AG08396 (cell line): ENCODE measurements at regions not wholly inside any gene's neighbourhood (a gene's known extent, or its start where the extent isn't known, plus 50 kb on each side); places are given as distances from the start of the nearest gene placed in this dataset.

ENCODE experiments used
- DNase-seq: peaks from one replicate; pipeline ENCODE4 v3.0.0; 2012; ENCODE audit warnings: low spot score, mixed read lengths

DNA sequence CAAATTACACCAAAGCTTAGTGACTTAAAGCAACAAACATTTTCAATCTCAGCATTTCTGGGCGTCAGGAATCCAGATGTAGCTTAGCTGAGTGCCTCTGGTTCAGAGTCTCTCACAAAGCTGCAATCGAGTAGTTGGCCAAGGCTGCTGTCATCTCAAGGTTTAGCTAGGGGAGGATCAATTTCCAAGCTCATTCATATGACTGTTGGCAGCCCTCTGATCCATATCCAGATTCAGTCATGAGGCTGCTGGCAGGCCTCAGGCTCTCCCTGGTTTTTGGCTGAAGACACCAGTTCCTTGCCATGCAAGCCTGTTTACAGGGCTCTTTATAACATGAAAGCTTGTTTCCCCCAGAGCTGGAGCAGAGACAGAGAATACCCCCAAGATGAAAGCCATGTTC, 419.5 kb upstream of the TLE4 start:
- DNase-seq: no peak

DNA sequence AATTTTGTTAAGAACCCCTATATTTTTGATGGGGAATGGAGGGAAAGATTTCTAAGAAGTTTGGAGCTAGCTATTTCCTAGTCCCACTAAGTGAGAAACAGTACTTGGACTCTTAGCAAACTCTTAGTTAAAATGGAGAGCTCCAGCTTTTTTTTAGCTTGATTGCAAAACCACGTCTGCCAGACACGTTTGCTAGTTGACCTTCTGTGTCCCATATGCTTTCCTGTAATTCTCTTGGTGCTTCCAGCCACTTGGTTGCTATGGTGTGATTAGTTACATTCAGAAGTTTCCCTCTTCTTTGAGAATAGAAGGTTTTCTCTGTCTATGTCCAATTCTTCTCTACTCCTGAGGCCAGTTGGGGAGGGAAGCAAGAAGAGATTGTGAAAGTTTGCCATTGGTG, 417.0 kb upstream of the TLE4 start:
- no peak for DNase-seq

DNA sequence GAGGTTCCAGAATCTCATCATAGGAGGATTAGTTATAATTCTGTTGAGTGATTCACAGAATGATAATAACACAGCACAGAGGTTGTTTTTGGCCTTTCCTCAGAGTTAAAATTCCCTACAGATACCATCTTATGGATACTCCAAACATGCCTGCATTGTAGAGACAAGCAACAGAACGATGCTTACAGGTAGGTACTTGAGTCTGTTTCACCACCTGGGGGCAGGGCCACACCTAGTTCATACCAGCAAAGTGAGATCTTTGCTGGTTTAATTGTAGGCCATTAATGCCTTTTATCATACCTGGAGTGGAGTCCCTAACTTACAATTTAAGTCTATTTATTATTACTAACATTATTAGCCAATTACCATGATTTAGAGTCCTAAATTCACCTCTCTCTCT, 416.5 kb upstream of the TLE4 start:
- DNase-seq: no peak

DNA sequence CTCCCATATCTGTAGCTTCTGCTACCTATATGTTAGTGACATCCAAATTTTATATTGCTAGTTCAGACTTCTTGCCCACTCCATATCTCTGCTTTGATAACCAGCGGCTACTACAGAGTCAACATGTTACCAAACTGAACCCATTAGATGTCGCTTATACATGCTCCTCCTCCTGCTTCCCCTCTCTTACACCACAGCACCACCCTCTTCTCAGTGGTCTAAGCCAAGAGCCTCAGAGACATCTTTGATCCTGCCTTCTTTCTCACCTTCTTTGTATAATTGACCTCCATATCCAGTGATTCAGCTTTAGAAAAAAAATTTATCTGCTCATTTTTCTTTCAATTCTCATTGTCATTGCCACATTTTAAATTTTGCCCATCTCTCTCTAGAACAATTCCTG, 408.2 kb upstream of the TLE4 start:
- DNase-seq: no peak

DNA sequence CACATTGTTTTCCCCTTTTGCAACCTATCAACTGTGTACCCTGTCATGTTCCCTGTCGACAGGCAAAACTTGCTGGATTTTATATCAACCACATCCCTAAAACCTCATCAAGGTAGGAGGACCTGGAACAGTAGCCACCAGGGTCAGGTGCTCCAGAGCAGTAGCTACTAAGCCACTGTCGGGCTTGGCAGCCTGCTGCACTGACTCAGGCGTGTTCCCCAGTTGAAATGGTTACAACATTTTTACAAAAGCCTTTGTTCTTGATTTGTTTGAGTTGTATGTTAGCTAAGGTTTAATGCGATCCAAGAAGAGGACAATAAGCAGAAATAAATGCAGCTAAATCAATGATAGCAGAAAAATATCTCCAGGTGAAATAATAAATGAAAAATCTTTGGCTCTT, 407.4 kb upstream of the TLE4 start:
- no peak for DNase-seq

DNA sequence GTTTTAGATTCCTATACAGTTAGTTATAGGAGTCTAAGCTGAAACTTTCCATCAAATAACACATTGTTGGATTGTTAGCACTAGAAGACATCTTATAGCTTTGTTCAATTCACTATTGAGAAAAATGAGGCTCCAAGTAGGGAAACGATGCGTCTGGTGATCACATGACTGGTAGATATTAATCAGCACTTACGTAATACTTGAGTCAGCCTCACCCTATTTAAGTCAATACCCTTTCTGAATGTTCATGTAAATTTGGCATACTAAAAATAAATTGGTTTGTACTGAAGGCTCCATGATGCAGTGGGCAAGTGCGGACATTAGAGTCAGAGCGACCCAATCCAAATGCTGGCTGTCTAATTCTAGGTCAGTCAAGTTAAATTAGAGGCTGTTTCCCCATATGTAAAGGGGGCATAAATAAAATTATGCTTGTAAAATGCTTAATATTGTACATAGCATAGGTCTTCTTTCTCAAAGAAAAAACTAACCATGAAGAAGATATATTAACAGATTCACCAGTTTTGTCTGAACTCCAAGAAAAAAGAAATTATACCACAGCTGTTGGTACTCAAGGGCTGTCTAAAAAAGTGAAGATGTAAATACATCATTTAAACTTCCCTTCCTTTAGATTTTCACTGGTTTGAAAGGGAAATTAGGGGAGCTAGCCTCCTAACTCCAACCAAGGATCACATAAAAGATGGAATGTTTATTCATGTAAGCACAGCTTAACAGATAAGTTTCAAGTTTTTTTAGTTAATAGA, 406.6 kb upstream of the TLE4 start:
- DNase-seq: peak; percentile 12

DNA sequence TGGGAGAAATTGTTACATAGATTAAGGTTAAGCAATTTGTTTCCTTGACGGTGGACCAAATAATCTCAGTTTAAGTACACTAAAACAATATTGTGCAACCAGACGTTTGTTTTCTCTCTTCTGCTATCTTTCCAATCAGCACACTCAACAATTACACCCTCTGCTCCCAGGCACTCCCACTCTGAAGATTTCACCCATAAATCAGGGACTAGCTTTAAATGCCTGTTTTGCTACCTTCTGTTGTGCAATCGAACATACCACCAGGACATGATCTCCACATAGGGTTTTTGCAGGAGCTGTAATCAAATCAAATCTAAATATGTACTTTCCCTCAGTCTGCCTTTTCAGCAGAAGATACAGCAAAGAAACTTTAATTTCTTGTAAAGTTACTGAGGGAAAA, 405.8 kb upstream of the TLE4 start:
- no peak for DNase-seq

DNA sequence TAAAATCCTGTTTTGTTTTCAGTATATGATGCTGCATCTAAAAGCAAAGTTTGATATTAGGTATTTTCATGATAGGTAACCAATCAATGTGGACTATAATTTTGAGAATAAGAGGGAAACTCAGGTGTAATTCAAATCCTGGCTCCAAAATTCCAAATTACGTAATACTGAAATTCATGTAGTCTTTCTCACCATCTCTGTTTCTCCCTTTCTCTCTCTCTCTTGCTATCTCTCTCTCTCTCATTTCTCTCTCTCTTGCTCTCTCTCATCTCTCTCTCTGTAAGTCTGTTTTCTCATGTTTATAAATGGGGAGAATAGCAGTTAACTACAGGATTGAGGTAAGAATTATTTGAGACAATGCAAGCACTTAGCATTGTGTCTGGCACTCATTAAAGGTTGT, 401.1 kb upstream of the TLE4 start:
- DNase-seq: no peak

DNA sequence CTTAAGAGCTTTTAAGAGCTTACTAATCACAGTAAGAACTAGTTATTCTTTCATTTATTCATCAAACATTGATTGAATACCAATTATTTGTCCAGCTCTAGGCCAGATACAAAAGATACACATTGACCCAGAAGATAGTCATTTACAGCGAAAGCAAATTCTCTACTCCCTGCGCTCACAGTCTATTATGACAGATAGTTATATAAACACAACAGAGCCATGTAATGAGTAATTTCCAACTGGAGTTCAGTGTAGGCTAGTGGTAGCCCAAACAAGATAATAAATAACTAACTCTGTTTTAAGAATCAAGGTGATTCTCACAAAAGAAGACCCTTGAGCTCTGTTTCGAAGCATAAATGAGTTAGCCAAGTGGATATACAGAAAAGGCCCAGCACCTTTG, 397.8 kb upstream of the TLE4 start:
- no peak for DNase-seq

DNA sequence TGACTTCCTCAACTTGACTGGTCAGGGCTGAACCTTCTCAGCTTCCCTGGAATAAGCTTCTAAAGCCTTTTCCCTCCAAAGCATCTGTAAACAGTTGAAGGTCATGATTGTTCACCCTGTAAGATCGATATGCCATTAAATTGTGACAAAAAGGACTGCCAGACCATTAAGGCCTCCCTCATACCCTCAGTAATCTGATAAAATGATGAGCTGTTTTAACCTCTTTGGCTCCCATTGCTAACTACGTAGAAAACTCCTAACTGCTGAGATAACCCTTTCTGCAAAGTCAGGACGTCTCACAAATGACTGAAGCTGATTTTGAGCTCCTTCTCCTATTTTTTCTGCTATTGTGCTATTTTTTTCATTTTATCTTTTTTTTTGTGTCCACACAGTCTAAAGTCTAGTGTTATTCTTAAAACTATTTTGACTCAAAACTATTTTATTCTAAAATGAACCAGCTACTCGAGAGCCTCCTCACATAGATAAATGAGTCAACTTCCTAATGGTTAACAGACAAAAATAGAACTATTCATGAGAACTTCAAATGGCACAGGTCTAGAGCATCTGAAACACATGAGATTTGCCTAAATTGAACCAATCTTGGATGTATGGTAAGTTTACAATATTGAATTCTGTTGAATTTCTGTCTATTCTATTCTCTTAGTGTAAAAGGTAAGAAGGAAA, 395.6 kb upstream of the TLE4 start:
- no peak for DNase-seq

DNA sequence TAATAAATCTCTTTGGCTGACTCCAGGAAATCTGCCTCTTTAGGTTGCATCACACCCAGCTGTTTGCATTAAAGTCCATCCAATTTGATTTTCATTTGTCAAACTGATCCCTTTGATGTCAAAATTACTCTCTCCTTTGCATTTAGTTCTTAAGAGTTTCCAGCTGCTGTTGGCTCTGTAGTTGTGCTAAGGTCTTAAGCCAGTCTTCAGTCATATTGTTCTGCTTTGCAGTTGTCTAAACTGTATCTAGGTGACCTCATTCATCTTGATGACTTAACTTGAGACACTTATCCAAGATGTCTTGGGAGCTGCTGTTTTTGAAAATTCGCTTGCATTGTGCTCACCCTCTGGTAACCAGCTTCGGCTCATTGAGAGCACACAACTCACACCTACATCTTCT, 386.9 kb upstream of the TLE4 start:
- DNase-seq: no peak

DNA sequence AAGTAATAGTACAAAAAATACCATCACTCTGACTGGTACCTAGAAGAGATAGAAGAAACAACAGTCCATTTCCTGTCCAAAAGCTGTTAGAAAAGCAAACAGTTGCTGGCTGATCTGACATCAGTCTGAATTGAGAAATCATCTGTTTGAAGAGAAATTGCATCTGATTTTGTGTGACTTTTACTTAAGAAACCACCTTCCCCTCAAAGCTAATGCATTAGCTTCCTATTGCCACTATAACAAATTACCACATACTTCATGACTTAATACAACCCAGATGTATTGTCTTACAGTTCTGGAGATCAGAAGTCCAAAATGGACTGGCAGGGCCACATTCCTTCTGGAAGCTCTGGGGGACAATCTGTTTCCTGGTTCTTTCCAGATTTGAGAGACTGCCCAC, 385.9 kb upstream of the TLE4 start:
- no peak for DNase-seq

DNA sequence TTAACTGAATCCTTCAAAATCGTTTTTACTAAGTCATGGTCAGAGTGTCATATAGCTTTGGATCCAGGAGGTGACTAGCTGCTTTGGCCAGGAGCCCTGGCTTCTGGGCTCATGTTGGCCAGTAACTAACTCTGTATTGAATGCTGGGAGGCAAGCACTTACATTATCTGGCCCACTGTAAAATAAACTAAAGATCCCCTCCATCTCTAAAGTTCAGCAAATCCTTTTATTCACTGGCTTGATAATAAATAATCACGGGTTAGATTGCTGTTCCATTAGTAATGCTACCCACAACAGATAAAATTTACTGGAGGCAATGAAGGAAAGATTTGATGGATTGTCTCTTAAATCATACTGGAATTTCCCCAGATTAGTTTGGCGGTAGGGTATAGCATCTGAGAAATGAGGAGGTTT, 382.2 kb upstream of the TLE4 start:
- DNase-seq: peak; percentile 46

DNA sequence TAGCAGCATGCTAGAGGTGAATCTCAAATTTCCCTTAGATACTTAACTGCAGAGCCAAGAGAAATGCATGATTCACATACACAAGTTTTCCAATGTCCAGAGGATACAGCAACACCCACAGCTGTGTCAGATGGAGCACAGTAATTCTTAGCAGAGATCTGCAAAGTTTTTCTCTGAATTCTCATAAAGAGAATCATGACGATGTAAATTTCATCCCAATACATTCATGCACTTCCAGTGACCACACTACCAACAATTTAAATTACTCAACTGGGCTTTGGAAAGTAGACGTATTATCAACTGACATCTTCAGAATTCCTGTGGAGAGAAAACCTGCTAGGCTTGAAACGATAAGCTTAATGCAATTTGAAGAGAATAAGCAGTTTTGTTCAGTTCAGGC, 378.8 kb upstream of the TLE4 start:
- peak; percentile 26 for DNase-seq

DNA sequence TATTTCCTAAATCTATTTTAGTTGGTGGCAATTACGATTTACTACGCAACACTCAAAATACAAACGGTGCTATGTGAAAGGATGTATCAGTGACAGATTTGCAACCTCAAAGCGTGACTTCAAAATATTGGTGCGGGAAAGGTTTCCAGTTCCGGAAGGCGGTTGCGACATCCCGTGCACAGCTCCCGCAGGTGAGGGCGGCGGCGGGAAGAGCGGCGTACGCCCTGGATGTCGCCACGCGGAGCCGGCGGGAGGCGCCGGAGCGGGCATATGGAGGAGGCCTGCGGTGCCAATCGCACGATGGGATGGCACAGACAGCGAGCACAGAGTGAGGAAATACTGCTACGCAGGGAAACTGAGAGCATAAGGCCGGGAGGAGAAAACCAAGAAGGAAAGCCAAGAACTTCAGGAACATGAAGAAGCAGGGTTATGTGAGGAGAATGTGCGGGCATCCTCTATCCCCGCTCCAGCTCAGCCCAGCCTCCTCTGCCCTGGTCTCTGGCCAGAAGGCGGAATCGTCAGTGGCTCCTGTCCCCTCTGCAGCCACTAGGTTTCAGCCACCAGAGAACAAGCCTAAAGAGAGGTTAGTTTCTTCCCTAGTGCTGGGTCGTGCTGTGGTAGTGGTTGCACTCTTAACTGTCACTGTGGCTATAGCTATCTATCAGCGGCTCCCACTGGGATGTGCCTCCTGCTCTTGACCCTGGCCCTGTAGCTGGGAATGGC, 378.1 kb upstream of the TLE4 start:
- DNase-seq: no peak

DNA sequence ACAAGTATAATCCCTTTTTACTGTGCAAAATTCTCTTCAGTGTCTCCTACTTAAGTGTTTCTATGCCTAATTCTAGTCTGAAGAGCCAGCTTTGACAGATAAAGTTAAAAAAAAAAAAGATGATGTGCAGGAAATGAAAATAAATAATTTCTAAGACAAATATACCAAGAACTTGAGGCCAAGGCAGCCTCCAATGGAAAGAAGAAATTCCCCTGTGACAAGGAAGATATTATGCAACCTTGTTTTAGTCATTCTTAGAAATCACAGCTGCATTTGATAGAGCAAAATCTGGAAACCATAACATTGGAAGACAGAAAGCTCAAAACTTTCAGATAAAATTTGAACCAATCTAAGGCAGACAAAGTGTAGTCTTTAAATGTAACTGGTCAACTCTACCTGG, 375.9 kb upstream of the TLE4 start:
- peak; percentile 43 for DNase-seq

DNA sequence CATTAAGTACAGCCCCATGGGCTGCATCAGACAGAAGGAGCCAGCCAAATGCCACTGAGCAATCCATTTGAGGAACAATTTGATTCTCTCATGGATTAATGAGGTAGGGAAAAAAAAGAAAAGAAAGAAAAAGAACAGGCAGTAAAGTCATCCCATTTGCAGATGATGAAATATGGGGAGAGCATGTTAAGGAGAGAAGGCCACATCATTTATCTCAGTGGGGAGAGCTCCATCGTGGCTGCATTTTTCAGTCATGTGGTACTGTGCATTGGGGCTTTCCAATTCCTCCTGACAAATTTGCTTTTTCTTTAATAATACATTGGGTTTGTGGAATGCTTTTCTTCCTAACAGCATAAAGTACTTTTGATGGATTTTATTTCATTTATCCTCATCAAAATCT, 375.2 kb upstream of the TLE4 start:
- DNase-seq: no peak

DNA sequence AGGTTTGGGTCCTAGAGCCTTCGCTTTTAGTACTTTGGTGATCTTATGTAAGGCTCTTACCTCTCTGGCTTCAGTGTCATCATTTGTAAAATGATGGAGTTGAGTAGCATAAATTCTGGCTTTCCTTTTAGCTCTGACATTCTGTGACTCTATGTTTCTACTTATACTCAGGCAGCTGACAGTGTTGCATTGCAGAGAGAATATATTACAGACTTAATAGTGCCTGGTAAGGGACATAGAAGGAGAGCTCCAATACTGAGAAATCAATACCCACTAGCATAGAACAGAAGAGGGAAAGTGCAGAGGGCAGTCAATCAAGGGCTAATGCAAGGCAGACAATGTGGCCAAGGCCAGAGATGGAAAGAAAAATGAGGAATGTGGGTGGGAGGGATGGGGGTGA, 371.4 kb upstream of the TLE4 start:
- DNase-seq: no peak

DNA sequence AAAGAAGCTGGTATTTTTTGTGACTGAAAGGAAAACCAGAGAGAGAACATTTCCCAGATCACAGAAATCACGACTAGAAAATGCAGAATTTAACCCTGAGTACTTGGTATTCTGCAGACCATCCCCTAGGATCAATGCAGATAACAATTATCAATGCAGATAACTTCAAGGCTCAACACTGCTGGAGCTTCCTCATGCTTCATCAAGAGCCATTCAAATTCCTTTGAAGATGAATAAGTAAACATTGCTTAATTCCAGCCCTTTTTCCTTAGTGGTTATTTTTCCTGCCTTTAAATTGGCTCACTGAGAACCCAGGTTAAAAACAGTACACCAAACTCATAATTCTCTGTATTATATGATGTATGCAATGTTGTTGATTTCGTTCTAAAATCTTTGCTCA, 370.1 kb upstream of the TLE4 start:
- no peak for DNase-seq

DNA sequence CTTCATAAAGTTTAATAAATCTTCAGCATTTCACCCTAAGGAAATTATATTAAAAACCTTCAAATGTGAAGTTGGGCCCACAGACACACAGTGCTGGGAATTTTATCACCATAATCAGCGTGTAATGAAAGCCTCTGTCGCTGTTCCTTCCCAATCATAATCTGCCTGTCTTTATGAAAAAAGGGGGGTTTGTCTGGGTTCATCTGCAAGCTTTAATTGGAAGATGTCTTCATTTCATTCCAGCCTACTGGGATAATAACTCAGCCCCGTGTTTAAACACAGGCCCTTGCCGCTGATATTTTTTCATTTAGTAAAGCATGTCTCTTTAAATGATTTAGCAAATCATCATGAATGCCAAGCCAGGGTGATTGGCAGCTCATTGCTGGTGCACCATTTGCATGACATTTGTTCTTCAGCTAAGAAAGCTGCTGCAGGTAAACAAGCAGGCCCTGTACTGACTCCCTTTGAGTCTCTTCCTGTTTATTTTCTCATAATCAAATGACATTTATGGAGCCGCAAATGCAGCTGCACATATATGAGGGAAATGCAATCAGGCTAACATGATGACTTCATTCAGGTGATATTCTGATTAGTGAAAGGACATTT, 362.9 kb upstream of the TLE4 start:
- no peak for DNase-seq

DNA sequence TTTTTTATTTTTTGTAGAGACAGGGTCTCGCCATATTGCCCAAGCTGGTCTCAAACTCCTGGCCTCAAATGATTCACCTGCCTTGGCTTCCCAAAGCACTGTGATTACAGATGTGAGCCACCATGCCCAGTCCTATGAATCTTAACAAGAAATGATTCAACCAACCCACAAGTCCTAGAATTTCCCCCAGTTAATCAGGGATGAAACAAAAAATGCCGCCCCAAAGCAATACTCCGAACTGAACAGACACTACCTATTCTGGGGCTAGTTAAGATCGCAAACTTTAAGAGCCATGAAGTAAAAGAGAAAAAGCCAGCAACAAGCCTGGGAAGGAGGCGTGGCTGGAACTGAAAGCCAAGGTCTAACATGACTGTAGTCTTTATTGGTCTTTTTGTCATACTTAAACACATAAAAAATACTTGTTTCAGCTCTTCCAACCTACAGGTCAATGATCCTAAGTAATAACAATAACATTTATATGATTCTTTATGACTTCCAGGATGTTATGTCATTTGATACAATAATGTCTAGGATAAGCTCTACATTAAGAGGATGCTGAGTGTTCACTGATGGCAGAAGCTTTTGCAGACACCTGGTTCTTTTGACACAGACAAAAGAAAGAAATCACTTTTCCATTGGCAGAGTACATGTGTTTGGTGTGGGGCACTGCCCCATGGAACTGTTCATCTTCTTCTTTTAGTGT, 361.1 kb upstream of the TLE4 start:
- DNase-seq: no peak

DNA sequence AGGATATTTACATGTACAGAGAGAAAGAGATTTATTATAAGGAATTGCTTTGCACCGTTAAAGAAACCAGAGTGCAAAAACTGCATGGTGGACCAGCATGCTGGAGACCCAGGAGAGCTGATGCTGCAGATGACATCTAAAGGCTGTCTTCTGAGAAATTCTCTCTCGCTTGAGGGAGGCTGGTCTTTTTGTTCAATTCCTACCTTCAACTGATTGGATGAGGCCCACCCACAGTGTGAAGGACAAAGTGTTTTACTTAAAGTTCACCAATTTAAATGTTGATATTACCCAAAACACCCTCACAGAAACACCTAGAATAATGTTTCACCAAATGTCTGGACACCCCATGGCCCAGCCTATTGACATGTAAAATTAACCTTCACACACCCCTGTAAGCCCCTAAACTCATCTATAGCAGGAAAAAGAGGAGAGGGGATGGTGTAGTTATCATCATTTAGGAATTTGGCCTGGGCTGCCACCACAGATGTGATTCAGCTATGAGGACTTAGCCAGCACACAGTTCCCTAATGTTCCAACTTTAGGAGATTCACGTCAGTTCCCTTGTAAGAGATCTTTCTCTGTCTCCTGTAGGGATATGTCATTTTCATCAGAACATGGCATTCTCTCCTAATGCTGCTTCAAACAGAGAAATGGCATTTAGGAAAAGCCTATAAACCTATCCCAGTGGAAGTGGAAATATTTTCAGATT, 358.2 kb upstream of the TLE4 start:
- DNase-seq: no peak
